ENCODE measurements at regions not wholly inside any gene's neighbourhood (a gene's known extent, or its start where the extent isn't known, plus 50 kb on each side); places are given as distances from the start of the nearest gene placed in this dataset.

DNA sequence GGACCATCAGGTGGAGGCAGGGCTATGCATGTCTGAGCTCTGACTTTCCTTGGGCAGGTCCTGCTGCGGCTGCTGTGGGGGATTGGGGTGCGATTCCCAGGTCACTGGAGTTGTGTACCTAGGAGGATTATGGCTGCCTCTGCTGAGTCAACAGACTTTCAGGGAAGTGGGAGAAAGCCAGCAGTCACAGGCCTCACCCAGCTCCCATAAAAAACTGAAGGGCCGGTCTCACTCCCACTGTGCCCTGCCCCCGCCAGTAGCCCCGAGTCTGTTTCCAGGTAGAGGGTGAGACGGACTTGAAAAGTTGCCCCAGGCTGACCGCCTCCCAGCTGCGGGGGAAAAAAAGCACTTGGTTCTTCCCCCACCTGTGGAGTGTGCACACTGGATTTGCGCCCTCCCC is 76.7 kb downstream of the FAM170A start:
- no peak for TF ChIP-seq MED1 (CRISPR knock-in tag; IDR thresholded peaks at IDR 0.05)
- no peak for TF ChIP-seq ZNF292 (CRISPR knock-in tag; IDR thresholded peaks at IDR 0.05; ENCODE audit: borderline replicate concordance, low read depth)
- TF ChIP-seq, protein P1, sequence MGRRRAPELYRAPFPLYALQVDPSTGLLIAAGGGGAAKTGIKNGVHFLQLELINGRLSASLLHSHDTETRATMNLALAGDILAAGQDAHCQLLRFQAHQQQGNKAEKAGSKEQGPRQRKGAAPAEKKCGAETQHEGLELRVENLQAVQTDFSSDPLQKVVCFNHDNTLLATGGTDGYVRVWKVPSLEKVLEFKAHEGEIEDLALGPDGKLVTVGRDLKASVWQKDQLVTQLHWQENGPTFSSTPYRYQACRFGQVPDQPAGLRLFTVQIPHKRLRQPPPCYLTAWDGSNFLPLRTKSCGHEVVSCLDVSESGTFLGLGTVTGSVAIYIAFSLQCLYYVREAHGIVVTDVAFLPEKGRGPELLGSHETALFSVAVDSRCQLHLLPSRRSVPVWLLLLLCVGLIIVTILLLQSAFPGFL (CRISPR knock-in tag; IDR thresholded peaks at IDR 0.05): no peak
- no peak for TF ChIP-seq JUN (CRISPR knock-in tag; IDR thresholded peaks at IDR 0.05)
- TF ChIP-seq NRL (CRISPR knock-in tag; IDR thresholded peaks at IDR 0.05; ENCODE audit: borderline replicate concordance): no peak
- TF ChIP-seq, protein P2, sequence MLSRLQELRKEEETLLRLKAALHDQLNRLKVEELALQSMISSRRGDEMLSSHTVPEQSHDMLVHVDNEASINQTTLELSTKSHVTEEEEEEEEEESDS (CRISPR knock-in tag; IDR thresholded peaks at IDR 0.05; ENCODE audit: borderline replicate concordance): no peak
- TF ChIP-seq, protein P3, sequence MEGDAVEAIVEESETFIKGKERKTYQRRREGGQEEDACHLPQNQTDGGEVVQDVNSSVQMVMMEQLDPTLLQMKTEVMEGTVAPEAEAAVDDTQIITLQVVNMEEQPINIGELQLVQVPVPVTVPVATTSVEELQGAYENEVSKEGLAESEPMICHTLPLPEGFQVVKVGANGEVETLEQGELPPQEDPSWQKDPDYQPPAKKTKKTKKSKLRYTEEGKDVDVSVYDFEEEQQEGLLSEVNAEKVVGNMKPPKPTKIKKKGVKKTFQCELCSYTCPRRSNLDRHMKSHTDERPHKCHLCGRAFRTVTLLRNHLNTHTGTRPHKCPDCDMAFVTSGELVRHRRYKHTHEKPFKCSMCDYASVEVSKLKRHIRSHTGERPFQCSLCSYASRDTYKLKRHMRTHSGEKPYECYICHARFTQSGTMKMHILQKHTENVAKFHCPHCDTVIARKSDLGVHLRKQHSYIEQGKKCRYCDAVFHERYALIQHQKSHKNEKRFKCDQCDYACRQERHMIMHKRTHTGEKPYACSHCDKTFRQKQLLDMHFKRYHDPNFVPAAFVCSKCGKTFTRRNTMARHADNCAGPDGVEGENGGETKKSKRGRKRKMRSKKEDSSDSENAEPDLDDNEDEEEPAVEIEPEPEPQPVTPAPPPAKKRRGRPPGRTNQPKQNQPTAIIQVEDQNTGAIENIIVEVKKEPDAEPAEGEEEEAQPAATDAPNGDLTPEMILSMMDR (CRISPR knock-in tag; IDR thresholded peaks at IDR 0.05): no peak
- no peak for TF ChIP-seq PRPF4 (IDR thresholded peaks at IDR 0.05; ENCODE audit: low read depth, low read length, poor library complexity, severe bottlenecking)

Measured in HepG2 (cell line).